ENCODE measurements at regions not wholly inside any gene's neighbourhood (a gene's known extent, or its start where the extent isn't known, plus 50 kb on each side); places are given as distances from the start of the nearest gene placed in this dataset.

GRCh38 chr3:166471074-166471767 is 634.0 kb upstream of the BCHE start:
- Histone ChIP-seq H3K9me3 (ENCODE audit: control insufficient read depth in 1 of 2, low read length in 2 of 2) (no peaks in the 10 kb centered on the region), H3K27me3 (ENCODE audit: low read depth, low read length) (no peaks in the 10 kb centered on the region), H3K4me3 (ENCODE audit: low read depth in 1 of 2, low read length in 2 of 2) (no peak overlapping the region), H3K4me1 (ENCODE audit: control insufficient read depth in 1 of 2, insufficient read depth in 2 of 2, low read length in 2 of 2) (no peaks in the 10 kb centered on the region), H3K36me3 (ENCODE audit: control insufficient read depth in 1 of 2, insufficient read depth in 2 of 2, low read length in 2 of 2) (no peaks in the 10 kb centered on the region), H3K27ac (ENCODE audit: low read length) (no peak overlapping the region)

DNA sequence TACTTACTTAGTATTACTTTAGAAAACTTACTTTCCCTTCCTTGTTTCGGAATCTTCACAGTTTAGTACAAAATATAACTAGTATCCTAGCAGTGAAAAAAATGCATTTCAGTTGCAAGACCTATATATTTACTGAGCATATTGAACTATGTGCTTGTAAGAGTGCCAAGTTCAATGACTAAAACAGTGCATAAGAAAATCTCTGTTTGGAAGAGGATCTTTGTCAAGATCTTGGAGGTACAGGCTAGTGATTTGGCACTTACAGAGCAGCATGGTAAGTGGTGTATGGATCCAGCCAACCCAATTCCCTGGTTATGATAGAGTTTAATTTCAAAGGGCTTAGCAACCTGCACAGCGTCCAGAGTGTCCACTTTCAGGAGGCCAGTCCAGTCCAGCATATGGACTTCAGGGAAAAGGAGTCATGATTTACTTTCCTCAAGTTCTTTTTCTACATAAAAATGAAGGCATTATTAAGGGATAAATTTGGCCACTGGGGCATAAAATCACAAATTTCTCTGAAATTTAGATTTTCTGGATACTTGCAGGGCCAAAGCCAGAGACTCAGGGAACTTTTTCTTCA is 625.8 kb upstream of the BCHE start:
- Histone ChIP-seq H3K36me3 (ENCODE audit: control insufficient read depth in 1 of 2, insufficient read depth in 2 of 2, low read length in 2 of 2) (no peaks in the 10 kb centered on the region), H3K27ac (ENCODE audit: low read length) (no peak overlapping the region), H3K27me3 (ENCODE audit: low read depth, low read length) (no peaks in the 10 kb centered on the region), H3K4me1 (ENCODE audit: control insufficient read depth in 1 of 2, insufficient read depth in 2 of 2, low read length in 2 of 2) (no peaks in the 10 kb centered on the region), H3K4me3 (ENCODE audit: low read depth in 1 of 2, low read length in 2 of 2) (no peak overlapping the region), H3K9me3 (ENCODE audit: control insufficient read depth in 1 of 2, low read length in 2 of 2) (no peaks in the 10 kb centered on the region)

GRCh38 chr3:166461626-166462025 is 624.4 kb upstream of the BCHE start:
- Histone ChIP-seq H3K9me3 (ENCODE audit: control insufficient read depth in 1 of 2, low read length in 2 of 2) (no peaks in the 10 kb centered on the region), H3K36me3 (ENCODE audit: control insufficient read depth in 1 of 2, insufficient read depth in 2 of 2, low read length in 2 of 2) (no peaks in the 10 kb centered on the region), H3K27ac (ENCODE audit: low read length) (no peak overlapping the region), H3K27me3 (ENCODE audit: low read depth, low read length) (no peaks in the 10 kb centered on the region), H3K4me1 (ENCODE audit: control insufficient read depth in 1 of 2, insufficient read depth in 2 of 2, low read length in 2 of 2) (no peaks in the 10 kb centered on the region), H3K4me3 (ENCODE audit: low read depth in 1 of 2, low read length in 2 of 2) (no peak overlapping the region)

DNA sequence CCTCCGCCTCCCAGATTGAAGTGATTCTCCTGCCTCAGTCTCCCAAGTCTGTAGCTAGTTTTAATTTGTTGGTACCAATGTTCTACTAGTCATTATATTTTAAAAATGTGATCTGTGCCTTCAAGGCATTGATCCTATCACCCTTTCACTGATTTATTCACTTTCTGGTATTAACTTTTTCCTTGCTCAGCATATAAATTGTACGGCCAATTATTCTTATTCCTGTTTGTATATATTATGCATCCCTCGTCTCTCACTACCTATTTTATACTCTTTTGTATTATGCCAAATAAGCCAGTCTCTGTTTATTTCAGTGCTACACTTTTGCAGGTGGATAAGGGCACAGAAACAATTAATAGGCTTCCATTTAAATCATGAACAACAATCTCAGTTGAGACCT is 620.2 kb upstream of the BCHE start:
- Histone ChIP-seq H3K4me3 (ENCODE audit: low read depth in 1 of 2, low read length in 2 of 2) (no peak overlapping the region), H3K27ac (ENCODE audit: low read length) (no peak overlapping the region), H3K27me3 (ENCODE audit: low read depth, low read length) (no peaks in the 10 kb centered on the region), H3K4me1 (ENCODE audit: control insufficient read depth in 1 of 2, insufficient read depth in 2 of 2, low read length in 2 of 2) (no peaks in the 10 kb centered on the region), H3K36me3 (ENCODE audit: control insufficient read depth in 1 of 2, insufficient read depth in 2 of 2, low read length in 2 of 2) (no peaks in the 10 kb centered on the region), H3K9me3 (ENCODE audit: control insufficient read depth in 1 of 2, low read length in 2 of 2) (no peaks in the 10 kb centered on the region)

DNA sequence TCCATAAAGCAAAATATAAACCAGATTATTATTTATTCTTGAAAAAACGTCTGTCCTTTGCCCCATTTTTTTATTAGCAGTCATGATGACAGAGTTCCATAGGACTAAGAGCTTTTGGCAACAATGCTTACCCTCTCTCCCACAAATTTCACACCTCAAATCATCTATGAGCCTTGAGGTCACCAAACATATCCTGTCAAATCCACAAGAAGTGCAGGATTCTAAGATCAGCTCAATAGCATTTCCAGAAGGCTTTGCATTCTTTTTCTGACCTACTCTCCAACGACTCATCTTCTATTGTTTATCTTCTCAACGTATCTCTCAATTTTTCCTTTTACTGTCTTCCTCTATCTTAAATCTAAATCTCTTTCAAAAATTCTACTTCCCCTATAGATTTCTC is 619.1 kb upstream of the BCHE start:
- Histone ChIP-seq H3K4me3 (ENCODE audit: low read depth in 1 of 2, low read length in 2 of 2) (no peak overlapping the region), H3K4me1 (ENCODE audit: control insufficient read depth in 1 of 2, insufficient read depth in 2 of 2, low read length in 2 of 2) (no peaks in the 10 kb centered on the region), H3K27me3 (ENCODE audit: low read depth, low read length) (no peaks in the 10 kb centered on the region), H3K27ac (ENCODE audit: low read length) (no peak overlapping the region), H3K36me3 (ENCODE audit: control insufficient read depth in 1 of 2, insufficient read depth in 2 of 2, low read length in 2 of 2) (no peaks in the 10 kb centered on the region), H3K9me3 (ENCODE audit: control insufficient read depth in 1 of 2, low read length in 2 of 2) (no peaks in the 10 kb centered on the region)

- Histone ChIP-seq H3K27ac (ENCODE audit: low read length) (no peak overlapping the region), H3K4me3 (ENCODE audit: low read depth in 1 of 2, low read length in 2 of 2) (no peak overlapping the region), H3K4me1 (ENCODE audit: control insufficient read depth in 1 of 2, insufficient read depth in 2 of 2, low read length in 2 of 2) (no peaks in the 10 kb centered on the region), H3K9me3 (ENCODE audit: control insufficient read depth in 1 of 2, low read length in 2 of 2) (no peaks in the 10 kb centered on the region), H3K27me3 (ENCODE audit: low read depth, low read length) (no peaks in the 10 kb centered on the region), H3K36me3 (ENCODE audit: control insufficient read depth in 1 of 2, insufficient read depth in 2 of 2, low read length in 2 of 2) (no peaks in the 10 kb centered on the region)
Observed at GRCh38 chr3:166455744-166456143, 618.5 kb upstream of the BCHE start.

DNA sequence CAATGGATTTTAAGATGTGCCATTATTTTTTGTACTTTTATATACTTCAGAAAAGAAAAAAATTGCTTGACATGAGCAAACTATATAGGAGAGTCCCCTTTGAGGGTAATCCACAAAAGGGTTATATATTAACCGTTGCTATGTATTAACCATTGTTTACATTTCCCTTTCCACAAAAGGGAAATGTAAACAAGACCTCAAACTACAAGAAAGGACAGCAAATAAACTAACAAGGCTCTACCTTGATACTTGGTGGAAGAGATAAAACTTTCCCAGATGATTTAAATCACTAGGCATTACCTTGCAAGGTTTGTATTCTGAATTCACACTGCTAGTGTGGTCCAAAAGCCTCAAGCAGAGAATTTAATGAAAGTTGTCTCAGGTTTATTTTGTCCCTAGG is 616.3 kb upstream of the BCHE start:
- Histone ChIP-seq H3K36me3 (ENCODE audit: control insufficient read depth in 1 of 2, insufficient read depth in 2 of 2, low read length in 2 of 2) (no peaks in the 10 kb centered on the region), H3K27me3 (ENCODE audit: low read depth, low read length) (no peaks in the 10 kb centered on the region), H3K27ac (ENCODE audit: low read length) (no peak overlapping the region), H3K4me1 (ENCODE audit: control insufficient read depth in 1 of 2, insufficient read depth in 2 of 2, low read length in 2 of 2) (no peaks in the 10 kb centered on the region), H3K4me3 (ENCODE audit: low read depth in 1 of 2, low read length in 2 of 2) (no peak overlapping the region), H3K9me3 (ENCODE audit: control insufficient read depth in 1 of 2, low read length in 2 of 2) (no peaks in the 10 kb centered on the region)

DNA sequence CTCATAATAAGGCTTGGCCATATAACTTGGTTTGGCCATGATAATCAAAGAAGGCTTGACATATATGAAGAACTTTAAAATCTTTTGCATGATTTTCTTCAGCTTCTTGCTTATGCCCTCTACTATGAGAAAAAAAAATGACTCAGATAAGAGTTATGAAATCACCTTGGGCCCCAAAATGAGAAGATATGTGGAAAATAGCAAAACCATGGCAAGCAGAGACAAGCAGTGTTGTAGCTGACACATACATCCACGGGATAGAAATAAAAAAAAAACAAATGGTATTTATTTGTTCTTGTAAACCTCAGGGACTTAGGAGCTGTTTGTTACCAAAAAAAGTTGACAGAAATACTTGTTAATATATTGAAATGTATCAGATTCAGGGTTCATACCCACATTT is 614.8 kb upstream of the BCHE start:
- Histone ChIP-seq H3K27ac (ENCODE audit: low read length) (no peak overlapping the region), H3K27me3 (ENCODE audit: low read depth, low read length) (no peaks in the 10 kb centered on the region), H3K4me3 (ENCODE audit: low read depth in 1 of 2, low read length in 2 of 2) (no peak overlapping the region), H3K4me1 (ENCODE audit: control insufficient read depth in 1 of 2, insufficient read depth in 2 of 2, low read length in 2 of 2) (no peaks in the 10 kb centered on the region), H3K9me3 (ENCODE audit: control insufficient read depth in 1 of 2, low read length in 2 of 2) (no peaks in the 10 kb centered on the region), H3K36me3 (ENCODE audit: control insufficient read depth in 1 of 2, insufficient read depth in 2 of 2, low read length in 2 of 2) (no peaks in the 10 kb centered on the region)

DNA sequence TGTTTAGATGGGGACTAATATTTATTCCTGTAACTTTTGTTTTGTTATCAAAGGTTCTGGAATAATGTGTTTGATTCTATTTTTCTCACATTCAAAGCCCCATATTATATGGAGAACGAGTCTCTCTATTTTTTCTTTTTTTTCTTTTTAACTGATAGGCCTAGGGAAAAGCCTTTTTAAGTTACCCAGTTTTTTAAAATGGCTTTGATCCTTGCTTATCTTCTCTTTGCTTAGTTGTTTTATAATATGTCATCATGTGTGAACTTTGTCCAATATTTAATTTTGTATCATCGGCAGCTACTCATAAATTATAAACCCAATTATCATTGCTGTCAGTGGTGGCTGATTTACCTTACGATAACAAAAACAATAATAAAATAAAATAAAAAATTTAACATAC is 610.3 kb upstream of the BCHE start:
- no peak overlapping the region for H3K27ac ChIP-seq (ENCODE audit: low read length)
- no peaks in the 10 kb centered on the region for H3K36me3 ChIP-seq (ENCODE audit: control insufficient read depth in 1 of 2, insufficient read depth in 2 of 2, low read length in 2 of 2)
- no peaks in the 10 kb centered on the region for H3K9me3 ChIP-seq (ENCODE audit: control insufficient read depth in 1 of 2, low read length in 2 of 2)
- H3K4me1 ChIP-seq (ENCODE audit: control insufficient read depth in 1 of 2, insufficient read depth in 2 of 2, low read length in 2 of 2), result no peaks in the 10 kb centered on the region
- no peaks in the 10 kb centered on the region for H3K27me3 ChIP-seq (ENCODE audit: low read depth, low read length)
- no peak overlapping the region for H3K4me3 ChIP-seq (ENCODE audit: low read depth in 1 of 2, low read length in 2 of 2)

DNA sequence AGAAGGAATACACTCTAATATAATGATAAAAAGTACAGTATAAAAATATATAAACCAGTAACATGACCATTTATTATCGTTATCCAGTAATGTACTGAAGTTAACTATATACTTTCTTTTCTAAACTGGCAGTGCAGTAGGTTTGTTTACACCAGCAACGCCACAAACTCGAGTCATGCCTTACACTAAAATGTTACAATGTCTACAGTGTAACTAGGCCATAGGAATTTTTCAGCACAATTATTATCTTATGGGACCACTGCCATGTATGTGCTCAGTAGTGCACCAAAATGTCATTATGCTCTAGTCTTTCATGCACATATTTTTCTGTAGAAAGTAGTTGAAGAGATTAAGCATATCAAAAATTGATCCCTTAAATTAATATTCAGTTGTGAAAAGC is 609.8 kb upstream of the BCHE start:
- Histone ChIP-seq H3K4me1 (ENCODE audit: control insufficient read depth in 1 of 2, insufficient read depth in 2 of 2, low read length in 2 of 2) (no peaks in the 10 kb centered on the region), H3K27ac (ENCODE audit: low read length) (no peak overlapping the region), H3K27me3 (ENCODE audit: low read depth, low read length) (no peaks in the 10 kb centered on the region), H3K36me3 (ENCODE audit: control insufficient read depth in 1 of 2, insufficient read depth in 2 of 2, low read length in 2 of 2) (no peaks in the 10 kb centered on the region), H3K4me3 (ENCODE audit: low read depth in 1 of 2, low read length in 2 of 2) (no peak overlapping the region), H3K9me3 (ENCODE audit: control insufficient read depth in 1 of 2, low read length in 2 of 2) (no peaks in the 10 kb centered on the region)

- H3K4me3 ChIP-seq (ENCODE audit: low read depth in 1 of 2, low read length in 2 of 2), result no peak overlapping the region
- no peak overlapping the region for H3K27ac ChIP-seq (ENCODE audit: low read length)
- no peaks in the 10 kb centered on the region for H3K9me3 ChIP-seq (ENCODE audit: control insufficient read depth in 1 of 2, low read length in 2 of 2)
- no peaks in the 10 kb centered on the region for H3K4me1 ChIP-seq (ENCODE audit: control insufficient read depth in 1 of 2, insufficient read depth in 2 of 2, low read length in 2 of 2)
- no peaks in the 10 kb centered on the region for H3K27me3 ChIP-seq (ENCODE audit: low read depth, low read length)
- H3K36me3 ChIP-seq (ENCODE audit: control insufficient read depth in 1 of 2, insufficient read depth in 2 of 2, low read length in 2 of 2), result no peaks in the 10 kb centered on the region
Observed at GRCh38 chr3:166446291-166446690, 609.1 kb upstream of the BCHE start.

GRCh38 chr3:166445865-166446264 is 608.6 kb upstream of the BCHE start:
- Histone ChIP-seq H3K27me3 (ENCODE audit: low read depth, low read length) (no peaks in the 10 kb centered on the region), H3K4me1 (ENCODE audit: control insufficient read depth in 1 of 2, insufficient read depth in 2 of 2, low read length in 2 of 2) (no peaks in the 10 kb centered on the region), H3K9me3 (ENCODE audit: control insufficient read depth in 1 of 2, low read length in 2 of 2) (no peaks in the 10 kb centered on the region), H3K27ac (ENCODE audit: low read length) (no peak overlapping the region), H3K36me3 (ENCODE audit: control insufficient read depth in 1 of 2, insufficient read depth in 2 of 2, low read length in 2 of 2) (no peaks in the 10 kb centered on the region), H3K4me3 (ENCODE audit: low read depth in 1 of 2, low read length in 2 of 2) (no peak overlapping the region)

Data from muscle layer of duodenum (tissue), 2 donors.